NCI-H82 treated with DMSO at 0.1 percent for 48 hours (cell line): ENCODE measurements at regions not wholly inside any gene's neighbourhood (a gene's known extent, or its start where the extent isn't known, plus 50 kb on each side); places are given as distances from the start of the nearest gene placed in this dataset.

Source experiments
- DNase-seq: peaks from one replicate; lab custom pipeline; 2025; ENCODE audit not compliant: unreplicated experiment; lab: John Stamatoyannopoulos, UW

- no peak for DNase-seq
These were observed 331.4 kb downstream of the PCDH7 start for GRCh38 chr4:31051565-31051964.

DNA sequence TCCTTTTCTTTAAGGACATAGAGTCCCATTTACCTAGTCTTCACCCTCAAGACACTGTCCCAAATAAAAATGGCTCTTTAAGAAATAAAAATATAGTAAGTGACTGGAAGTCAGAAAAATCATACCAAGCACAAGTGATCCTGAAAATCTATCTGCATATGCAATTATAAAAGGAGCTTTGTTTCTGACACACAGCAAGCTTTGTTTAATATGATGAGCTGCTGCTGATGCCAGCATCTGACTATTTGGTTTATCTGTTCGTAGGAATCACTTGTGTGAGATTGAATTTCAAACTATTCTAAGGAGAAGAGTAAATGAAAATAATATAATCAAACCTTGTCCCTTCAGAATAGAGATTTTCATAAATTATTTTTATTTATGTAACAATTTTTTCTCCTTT is 332.4 kb downstream of the PCDH7 start:
- no peak for DNase-seq

GRCh38 chr4:31053451-31053850 is 333.3 kb downstream of the PCDH7 start:
- no peak for DNase-seq

GRCh38 chr4:31054295-31054694 is 334.1 kb downstream of the PCDH7 start:
- DNase-seq = no peak

DNA sequence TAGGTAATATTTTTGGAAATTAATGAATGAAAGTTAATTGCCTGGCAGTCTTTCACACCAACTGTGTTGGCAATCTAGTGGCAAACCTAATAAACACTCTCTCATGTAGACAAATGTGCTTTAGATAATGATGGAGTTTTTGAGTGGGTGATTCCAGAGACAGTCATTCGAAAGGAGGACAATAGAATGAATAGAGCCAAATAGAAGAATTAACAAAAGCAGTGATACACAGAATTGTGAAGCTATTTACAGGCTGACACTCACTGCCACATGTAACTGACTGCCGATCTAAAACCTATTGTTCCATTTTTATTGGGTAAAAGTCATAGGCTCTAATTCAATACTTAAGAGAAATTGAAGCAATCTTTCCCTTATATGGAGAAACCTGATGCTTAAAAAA is 338.5 kb downstream of the PCDH7 start:
- DNase-seq = no peak

DNA sequence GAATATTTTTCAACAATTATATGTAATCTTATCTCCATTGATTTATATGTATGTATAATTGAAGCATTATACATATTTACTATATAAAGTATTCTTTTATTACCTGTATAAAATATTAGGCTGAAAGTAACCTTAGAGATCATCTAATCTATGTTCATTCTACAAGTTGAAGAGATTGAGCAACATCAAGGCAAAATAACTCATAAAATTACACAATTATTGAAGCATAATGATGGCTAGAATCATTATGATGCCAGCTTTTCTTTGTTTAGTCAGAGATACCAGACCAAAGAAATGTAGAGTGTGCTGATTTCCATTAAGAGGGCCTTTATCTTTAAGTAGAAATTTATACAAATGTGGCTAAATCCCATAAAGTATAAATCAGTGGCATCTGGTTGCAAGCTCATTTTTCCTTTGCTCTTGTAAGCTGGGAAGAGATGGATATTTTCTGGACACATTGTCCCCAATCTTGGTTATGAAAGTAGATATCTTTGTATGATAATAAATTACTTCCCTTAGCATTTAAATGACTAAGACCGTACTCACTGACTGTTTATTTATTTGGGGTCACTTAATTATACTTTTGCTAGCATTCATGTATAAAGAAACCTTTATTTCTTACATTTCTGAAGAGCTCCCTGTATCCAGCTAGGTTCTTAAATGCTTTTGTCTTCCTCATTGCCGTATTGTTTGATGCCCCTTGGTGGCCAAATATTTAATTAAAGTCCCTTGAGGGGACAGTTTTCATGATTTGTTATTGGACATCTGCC is 339.8 kb downstream of the PCDH7 start:
- no peak for DNase-seq

DNA sequence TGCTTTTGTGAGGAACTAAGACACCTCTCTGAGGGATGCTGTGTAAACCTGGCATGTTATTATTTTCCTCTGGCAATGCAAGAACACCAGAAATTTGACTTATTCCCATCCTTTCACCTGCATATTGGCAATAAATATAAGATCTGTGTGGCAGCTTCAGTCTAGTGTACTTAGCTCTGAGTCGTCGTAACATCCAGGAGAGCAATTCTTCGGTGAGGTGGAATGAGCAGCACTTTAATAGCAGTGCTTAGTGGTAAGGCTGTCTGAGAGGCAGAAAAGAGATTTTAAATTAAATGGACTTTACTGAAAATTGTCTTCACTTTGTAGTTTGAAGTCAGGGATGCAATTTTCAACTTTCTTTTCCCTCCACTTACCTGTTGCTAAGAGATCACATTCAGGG is 344.9 kb downstream of the PCDH7 start:
- DNase-seq = no peak

DNA sequence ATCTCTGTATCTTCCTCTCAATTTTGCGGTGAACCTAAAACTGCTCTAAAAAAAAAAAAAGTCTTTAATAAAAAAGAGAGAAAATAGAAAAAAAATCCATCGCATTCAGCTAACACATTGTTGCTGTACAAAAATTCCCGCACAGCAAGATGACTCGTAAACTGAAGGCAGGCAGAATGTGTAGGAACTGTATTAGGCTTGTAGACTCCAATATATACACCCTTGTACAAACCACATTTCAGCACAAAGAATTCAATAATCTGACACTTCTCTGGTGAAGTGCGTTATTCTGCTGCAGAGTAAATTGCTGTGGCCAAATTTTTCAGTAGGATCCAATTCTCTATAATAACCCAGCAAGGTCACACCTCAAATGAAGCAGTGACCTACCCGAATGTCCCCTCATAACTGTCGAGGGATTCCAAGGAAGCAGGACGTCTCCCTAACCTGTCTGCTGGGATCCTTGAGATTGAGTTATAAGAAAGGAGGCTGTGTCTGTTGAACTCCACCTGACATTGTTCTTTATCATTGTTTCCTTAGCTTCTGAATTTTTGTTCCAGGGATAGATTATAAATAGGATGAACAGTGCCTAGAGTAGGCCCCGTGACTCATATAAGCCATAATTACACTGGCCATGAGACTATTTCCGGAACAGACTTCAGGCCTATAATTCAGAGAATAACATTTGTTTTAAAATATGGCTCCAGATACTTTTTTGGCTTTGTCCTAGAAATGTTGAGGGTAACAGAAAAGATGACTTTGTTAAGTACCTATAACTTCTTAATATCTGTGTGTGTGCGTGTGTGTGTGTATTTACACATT is 348.3 kb downstream of the PCDH7 start:
- no peak for DNase-seq

DNA sequence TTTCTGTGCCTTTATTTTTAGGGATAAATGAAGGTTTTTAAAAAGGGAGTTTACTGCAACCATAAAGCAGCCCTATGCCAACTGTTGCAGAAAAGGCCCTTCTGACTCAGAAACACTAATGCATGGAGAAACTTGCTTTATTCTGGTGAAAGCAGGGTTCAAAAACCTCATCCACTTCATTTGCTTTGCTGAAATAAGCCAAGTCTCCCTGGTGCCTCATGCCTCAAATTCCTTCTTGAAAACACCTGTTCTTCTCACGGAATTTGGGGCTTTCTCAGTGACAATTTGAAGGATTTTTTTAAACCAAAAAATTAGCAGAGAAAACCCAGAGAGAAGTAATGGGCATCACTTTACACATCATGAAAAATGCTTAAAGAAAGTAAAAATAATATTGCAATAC is 349.0 kb downstream of the PCDH7 start:
- no peak for DNase-seq

- DNase-seq = no peak
These were observed 351.6 kb downstream of the PCDH7 start for GRCh38 chr4:31071508-31072486.

GRCh38 chr4:31075969-31076368 is 355.8 kb downstream of the PCDH7 start:
- no peak for DNase-seq

- no peak for DNase-seq
These were observed 358.5 kb downstream of the PCDH7 start for GRCh38 chr4:31078661-31079060.

GRCh38 chr4:31080887-31081286 is 360.7 kb downstream of the PCDH7 start:
- no peak for DNase-seq

GRCh38 chr4:31081366-31081765 is 361.2 kb downstream of the PCDH7 start:
- DNase-seq = no peak

DNA sequence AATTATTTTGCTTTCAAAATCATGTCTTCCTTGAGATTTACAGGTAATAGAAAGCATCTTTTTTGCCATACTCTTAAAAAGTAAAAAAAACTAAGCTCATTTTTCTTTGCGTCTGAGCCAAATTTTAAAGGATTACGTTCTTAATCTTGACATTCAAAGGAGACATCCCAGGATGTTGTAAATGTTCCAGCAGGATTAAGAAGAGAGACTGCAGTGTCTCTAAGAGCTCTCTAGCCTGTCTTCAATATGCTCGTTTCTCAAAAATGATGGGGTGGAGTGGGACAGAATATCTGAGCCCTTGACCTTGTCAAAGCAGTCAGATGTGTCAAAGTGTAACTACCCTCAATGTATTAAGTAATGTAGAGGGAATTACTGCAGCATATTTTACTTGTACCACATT is 363.3 kb downstream of the PCDH7 start:
- no peak for DNase-seq

- DNase-seq = no peak
These were observed 364.7 kb downstream of the PCDH7 start for GRCh38 chr4:31084806-31085416.

DNA sequence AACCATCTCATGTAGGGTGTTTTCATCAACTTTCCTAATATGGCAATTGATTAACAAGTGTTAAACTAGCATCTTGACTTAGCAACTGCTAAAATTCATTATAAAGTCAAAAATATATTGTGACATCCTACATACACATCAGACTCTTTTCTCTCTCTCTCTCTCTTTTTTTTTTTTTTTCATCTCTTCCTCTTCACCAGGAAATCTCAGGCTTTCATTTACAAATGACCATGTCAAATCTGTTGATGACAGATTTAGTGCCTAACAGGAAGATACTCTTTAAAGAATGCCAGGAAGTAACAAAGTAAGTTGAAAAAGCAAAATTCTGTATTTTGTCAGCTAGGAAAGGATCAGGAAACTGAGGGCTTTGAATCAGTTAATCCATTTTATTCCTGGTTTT is 365.5 kb downstream of the PCDH7 start:
- DNase-seq = no peak

DNA sequence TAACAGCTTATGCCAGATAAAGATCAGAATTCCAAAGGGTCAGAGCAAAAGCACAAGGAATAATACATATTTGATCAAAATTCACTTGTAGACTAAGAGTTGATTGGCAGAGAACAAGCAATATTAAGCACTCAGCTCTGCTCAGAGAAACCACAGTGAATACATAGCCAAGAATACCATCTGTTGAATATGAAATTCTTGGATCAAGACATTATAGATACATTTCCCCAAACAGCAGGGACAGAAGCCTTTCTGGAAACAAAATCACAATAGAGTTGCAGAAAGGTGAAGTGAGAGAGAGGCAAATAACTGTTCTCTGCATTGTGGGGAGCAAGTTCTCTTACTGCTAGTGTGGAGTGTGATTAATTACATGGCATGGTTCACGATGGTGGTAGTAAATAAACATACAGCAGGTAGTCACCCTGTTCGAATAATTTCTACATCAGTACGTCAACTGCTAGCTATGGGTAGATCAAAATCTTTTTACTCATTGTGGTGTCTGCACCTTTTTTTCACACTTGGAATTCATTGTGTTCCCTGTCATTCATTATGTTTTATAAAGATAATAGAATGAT is 366.7 kb downstream of the PCDH7 start:
- no peak for DNase-seq

DNA sequence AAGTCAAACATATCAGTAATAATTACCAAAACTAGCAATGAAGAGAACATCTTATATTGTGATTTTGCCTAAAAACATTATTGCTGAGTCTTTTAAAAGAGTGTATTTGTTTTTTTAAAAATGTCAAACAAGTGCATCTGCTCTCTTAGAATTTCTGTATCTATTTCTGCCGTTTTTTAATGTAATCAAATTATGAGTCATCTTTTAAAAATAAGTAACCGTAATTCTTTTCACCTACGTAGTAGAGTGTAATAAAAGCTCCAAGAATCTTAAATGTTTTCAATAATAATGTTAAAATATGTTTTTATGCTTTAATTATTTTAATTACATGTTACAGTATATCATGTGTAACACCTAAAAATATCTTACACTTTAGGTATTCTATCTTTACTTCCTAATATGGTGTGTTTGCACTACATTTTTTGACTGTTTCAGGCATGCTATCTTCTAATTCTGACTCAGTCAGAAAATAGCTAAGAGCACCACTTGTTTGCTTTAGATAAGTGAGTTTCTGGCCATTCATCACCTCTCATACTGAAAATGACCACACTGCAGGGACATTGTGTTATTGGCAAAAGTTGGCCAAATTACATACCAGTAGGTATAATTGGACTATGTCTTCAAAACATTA is 368.5 kb downstream of the PCDH7 start:
- no peak for DNase-seq

DNA sequence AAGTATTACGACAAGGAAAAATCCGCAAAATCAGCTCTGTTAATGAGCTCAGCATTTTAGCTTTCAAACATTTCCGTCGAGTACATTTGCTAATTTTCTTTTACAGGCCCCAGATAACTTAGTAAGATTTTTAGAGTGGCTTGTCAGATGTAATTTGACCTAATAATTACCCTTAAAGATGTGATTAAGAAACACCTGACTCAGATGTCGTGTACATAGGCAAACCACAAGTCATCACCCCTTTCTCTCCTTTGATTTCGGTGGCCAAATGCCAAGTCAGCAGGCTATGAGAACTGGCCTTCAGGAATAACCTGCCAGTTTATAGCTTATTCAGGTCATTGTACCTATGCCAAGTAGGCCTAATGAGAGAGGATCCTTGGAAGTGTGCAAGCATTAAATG is 369.6 kb downstream of the PCDH7 start:
- DNase-seq = peak; percentile 42
